Body of pancreas (tissue), 4 donors: ENCODE measurements at regions not wholly inside any gene's neighbourhood (a gene's known extent, or its start where the extent isn't known, plus 50 kb on each side); places are given as distances from the start of the nearest gene placed in this dataset.

Source experiments
- ATAC-seq: fragments of 150-250 bp; one replicate; pipeline ENCODE4 v1.9.1; 2016
- DNase-seq, 4 donors: peaks; one replicate each; pipeline ENCODE4 v3.0.0-alpha.2; 2019
- H3K27ac ChIP-seq, 4 donors: fragments of 200-600 bp; sonication (generic); 1 replicate in 3 of 4; 2 replicates in 1 of 4; pipeline versions ENCODE4 v1.5.1 to v1.6.1; 2016 to 2019; ENCODE audit warnings: mild to moderate bottlenecking in 1 of 4, mixed read lengths in 1 of 4, moderate library complexity in 1 of 4
- H3K27me3 ChIP-seq, 2 donors: fragments of 200-600 bp; sonication (generic); one replicate each; pipeline ENCODE4 v1.6.0; 2016; ENCODE audit warnings: mild to moderate bottlenecking in 1 of 2
- H3K36me3 ChIP-seq, 2 donors: fragments of 200-600 bp; sonication (generic); replicated peaks in 1 of 2; 2 replicates each; pipeline ENCODE4 v1.5.1; 2016; ENCODE audit warnings: low read depth in 2 of 2; ENCODE audit not compliant: insufficient read depth in 1 of 2
- H3K4me1 ChIP-seq: fragments of 200-600 bp; sonication (generic); one replicate; pipeline ENCODE4 v1.6.0; 2016
- H3K4me3 ChIP-seq, 2 donors: fragments of 200-600 bp; sonication (generic); 1 replicate in 1 of 2; 2 replicates in 1 of 2; pipeline ENCODE4 v1.5.1; 2016 to 2019
- H3K9me3 ChIP-seq, 3 donors: fragments of 200-600 bp; sonication (generic); 1 replicate in 2 of 3; 2 replicates in 1 of 3; pipeline ENCODE4 v1.5.1; 2016
- POLR2A ChIP-seq, 3 donors: fragments of 450-650 bp; IDR thresholded peaks; one replicate each; pipeline ENCODE4 v1.6.1; 2016; ENCODE audit warnings: antibody characterized with exemption in 3 of 3, mild to moderate bottlenecking in 2 of 3
- WGBS, 2 donors: methylation state at CpG; one replicate each; pipeline ENCODE4 v1.1.5; 2017; 5-methylcytosine and 5-hydroxymethylcytosine counted together
- intact Hi-C: fragments of 100-400 bp; cut with DNase I; formaldehyde crosslinking; loops from one replicate; pipeline ENCODE4 v1.15.1; 2023
- TF ChIP-seq, protein P1 (sequence below), 7 experiments: fragments of 450-650 bp in 4 of 7; fragments of 200-600 bp in 3 of 7; sonication (generic) in 3 of 7; IDR thresholded peaks; one replicate each; pipeline ENCODE4 v1.5.1; 2016 to 2019; ENCODE audit warnings: antibody characterized with exemption in 7 of 7

DNA sequence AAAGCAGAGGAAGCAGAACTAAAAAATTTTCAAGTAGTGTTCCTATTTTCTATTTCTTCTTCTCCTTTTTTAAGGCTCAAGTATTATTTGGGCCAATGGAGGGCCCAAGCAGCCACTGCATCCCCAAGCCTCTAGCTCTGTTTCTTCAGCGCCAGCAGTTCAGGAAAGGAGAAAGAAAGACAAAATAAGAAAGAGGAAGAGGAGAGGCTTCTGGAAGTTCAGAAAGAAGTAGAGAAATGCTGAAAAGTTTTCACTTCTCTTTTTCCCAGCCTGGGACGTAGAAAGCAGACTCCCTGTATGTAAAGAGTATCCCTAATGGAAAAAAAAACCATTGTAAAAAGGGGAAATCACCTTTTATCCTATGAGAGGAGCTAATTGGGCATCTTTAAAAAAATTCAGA, 165.5 kb upstream of the KLF12 start:
- intact Hi-C loops = no loop called here
- Histone ChIP-seq H3K36me3 (no peaks in the 10 kb centered on the region), H3K4me1 (no peaks in the 10 kb centered on the region), H3K4me3 (no peak overlapping the region), H3K27ac (no peak overlapping the region), H3K27me3 (no peaks in the 10 kb centered on the region), H3K9me3 (no peaks in the 10 kb centered on the region)
- WGBS, 2 donors = 59 to 88% methylated on average over 2 of the region's 2 CpGs
- ATAC-seq = no peak
- peak in 1 of 4 donors; percentile 20 for DNase-seq
- TF ChIP-seq POLR2A (IDR thresholded peaks at IDR 0.05) = no peak
- TF ChIP-seq, protein P1, sequence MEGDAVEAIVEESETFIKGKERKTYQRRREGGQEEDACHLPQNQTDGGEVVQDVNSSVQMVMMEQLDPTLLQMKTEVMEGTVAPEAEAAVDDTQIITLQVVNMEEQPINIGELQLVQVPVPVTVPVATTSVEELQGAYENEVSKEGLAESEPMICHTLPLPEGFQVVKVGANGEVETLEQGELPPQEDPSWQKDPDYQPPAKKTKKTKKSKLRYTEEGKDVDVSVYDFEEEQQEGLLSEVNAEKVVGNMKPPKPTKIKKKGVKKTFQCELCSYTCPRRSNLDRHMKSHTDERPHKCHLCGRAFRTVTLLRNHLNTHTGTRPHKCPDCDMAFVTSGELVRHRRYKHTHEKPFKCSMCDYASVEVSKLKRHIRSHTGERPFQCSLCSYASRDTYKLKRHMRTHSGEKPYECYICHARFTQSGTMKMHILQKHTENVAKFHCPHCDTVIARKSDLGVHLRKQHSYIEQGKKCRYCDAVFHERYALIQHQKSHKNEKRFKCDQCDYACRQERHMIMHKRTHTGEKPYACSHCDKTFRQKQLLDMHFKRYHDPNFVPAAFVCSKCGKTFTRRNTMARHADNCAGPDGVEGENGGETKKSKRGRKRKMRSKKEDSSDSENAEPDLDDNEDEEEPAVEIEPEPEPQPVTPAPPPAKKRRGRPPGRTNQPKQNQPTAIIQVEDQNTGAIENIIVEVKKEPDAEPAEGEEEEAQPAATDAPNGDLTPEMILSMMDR (IDR thresholded peaks at IDR 0.05) = no peak

DNA sequence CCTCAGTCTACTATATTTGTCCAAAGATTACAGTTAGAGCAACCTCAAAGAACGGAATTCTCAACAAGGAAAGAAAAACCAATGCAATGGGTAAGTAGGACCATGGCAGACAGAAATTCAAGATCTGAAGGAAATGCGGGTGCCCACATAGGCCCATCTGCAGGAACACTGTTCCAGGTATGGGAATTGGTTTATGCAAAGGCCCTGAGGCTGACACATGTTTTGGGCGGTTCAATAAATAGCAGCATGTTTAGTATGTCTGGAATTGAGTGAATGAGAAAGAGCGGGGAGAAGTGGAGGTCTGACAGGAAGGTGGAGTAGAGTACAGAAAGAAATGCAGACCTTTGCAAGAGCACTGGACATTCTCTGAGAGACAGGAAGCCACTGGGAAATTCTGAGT, 164.7 kb upstream of the KLF12 start:
- H3K27ac ChIP-seq = no peak overlapping the region
- H3K4me1 ChIP-seq = no peaks in the 10 kb centered on the region
- TF ChIP-seq POLR2A (IDR thresholded peaks at IDR 0.05) = no peak
- no peaks in the 10 kb centered on the region for H3K9me3 ChIP-seq
- 83 to 91% methylated on average over 4 of the region's 4 CpGs for WGBS, 2 donors
- no peak for ATAC-seq
- no peak overlapping the region for H3K4me3 ChIP-seq
- DNase-seq = no peak
- H3K36me3 ChIP-seq = no peaks in the 10 kb centered on the region
- no peaks in the 10 kb centered on the region for H3K27me3 ChIP-seq
- intact Hi-C loops = no loop called here

DNA sequence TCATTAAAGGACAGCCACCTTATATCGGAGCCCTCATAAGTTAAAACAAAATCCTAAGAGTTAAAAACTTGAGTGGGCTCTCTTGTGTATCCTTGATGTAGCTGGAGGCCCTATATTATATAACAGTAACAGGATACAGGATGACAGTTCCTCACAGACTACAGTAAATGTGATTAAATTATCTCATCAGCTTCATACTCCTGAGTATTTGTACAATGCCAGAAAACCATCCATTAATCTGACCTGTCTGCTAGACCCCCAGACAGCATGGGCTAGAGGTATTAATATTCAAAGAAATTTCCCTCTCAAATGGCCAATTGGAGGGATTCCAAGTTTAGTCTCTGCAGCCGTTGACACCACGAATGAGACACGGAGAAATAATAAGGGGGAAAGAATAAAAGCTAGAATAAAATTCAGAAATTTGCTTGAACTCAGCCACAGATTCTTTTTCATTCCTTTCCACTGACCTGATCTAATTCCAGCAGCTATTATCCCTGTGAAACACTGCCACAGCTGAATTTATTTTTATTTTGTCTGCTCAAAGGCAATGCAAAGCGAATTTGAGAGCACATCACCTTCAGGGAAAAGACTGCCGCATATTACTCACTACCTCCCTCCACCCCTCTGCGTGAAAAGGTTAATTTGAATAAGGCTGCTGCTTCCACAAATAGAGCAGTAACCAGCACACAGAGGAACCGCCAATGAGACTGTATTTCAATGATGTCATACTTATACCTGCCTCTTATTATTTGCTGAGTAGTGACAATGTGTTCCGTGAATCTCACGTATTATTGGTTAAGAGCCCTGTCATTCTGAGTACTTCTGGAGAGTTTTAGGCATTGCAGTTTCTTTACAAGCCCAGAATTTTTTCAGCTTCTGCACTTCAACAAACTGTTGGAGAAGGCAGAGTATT, 155.9 kb upstream of the KLF12 start:
- intact Hi-C loops = no loop called here
- no peak overlapping the region for H3K4me3 ChIP-seq
- H3K9me3 ChIP-seq = no peaks in the 10 kb centered on the region
- H3K36me3 ChIP-seq = no peaks in the 10 kb centered on the region
- DNase-seq = peak in 3 of 4 donors; percentile 23 to 66 (median 39)
- TF ChIP-seq, protein P1 (IDR thresholded peaks at IDR 0.05) = peak in 2 of 7 experiments; percentile 10 to 15
- TF ChIP-seq POLR2A (IDR thresholded peaks at IDR 0.05) = peak in 1 of 3 donors; percentile 24
- peaks cover 10% of the 10 kb centered on the region for H3K4me1 ChIP-seq
- WGBS, 2 donors = 25 to 28% methylated on average over 10 of the region's 10 CpGs
- H3K27ac ChIP-seq = no peak overlapping the region
- peak; percentile 92 for ATAC-seq
- no peaks in the 10 kb centered on the region for H3K27me3 ChIP-seq

DNA sequence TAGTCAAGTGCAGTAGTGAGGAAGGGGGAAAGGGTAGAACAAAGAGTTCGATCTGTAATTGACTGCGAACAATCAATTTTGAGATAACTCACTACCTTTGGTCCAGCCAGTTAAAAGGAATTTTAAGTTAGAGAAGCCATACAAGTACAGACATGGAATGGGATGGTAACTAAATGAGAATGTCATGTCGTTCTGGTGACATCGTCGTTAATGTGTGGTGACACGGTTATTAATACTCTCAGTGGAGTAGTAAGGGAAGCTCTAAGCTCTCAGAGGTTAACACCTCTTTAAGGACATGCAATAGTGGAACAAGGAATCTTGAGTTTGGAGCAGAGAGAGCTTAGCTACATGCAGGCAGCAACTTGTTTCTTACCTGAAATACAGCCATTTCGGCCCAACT, 154.9 kb upstream of the KLF12 start:
- no peak overlapping the region for H3K27ac ChIP-seq

DNA sequence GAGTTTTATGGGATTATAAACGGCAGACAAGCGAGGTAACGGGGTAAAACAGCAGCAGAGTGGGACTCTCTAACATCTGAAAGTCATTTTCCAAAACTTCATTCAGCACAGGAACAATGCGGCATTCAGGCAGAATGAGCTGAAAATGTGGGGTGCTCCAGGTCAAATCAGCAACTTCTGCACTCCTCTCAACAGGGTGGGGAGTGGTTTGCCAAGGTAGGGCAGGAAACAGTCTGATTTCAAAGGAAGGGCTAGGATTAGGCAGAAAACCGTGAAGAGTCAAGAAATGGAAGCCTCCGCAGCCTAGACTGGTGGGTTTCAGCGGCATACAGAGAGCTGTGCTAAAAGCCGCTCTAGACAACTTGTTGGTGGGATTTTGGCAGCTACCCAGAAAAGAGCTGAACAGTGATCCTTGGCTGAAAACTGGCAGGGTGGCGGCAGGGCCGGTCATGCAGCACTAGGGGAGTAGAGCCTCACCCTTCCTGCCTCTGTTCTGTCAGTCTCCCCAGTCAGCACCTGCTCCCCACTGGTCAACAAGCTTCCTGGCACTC, 154.2 kb upstream of the KLF12 start:
- H3K9me3 ChIP-seq = no peaks in the 10 kb centered on the region
- DNase-seq (peak in 3 of 4 donors; percentile 13 to 30 (median 21)), ATAC-seq (no peak)
- WGBS, 2 donors = 28 to 38% methylated on average over 10 of the region's 10 CpGs
- no peaks in the 10 kb centered on the region for H3K36me3 ChIP-seq
- intact Hi-C loops = no loop called here
- H3K4me1 ChIP-seq = peaks cover 10% of the 10 kb centered on the region
- H3K27me3 ChIP-seq = no peaks in the 10 kb centered on the region
- H3K27ac ChIP-seq = peak overlapping the region in 2 of 4 donors; percentile 19 to 44
- TF ChIP-seq POLR2A (IDR thresholded peaks at IDR 0.05) = no peak
- TF ChIP-seq, protein P1 (IDR thresholded peaks at IDR 0.05) = no peak
- no peak overlapping the region for H3K4me3 ChIP-seq

More for the DNA sequence above, 154.9 kb upstream of the KLF12 start:
- Histone ChIP-seq H3K9me3 (no peaks in the 10 kb centered on the region), H3K27me3 (no peaks in the 10 kb centered on the region), H3K4me3 (no peak overlapping the region), H3K4me1 (peaks cover 10% of the 10 kb centered on the region), H3K36me3 (no peaks in the 10 kb centered on the region)
- ATAC-seq (no peak), DNase-seq (no peak)
- WGBS, 2 donors = 70 to 74% methylated on average over 7 of the region's 7 CpGs
- intact Hi-C loops = no loop called here
- TF ChIP-seq, protein P1 (IDR thresholded peaks at IDR 0.05) = no peak
- TF ChIP-seq POLR2A (IDR thresholded peaks at IDR 0.05) = no peak
